ENCODE measurements at regions not wholly inside any gene's neighbourhood (a gene's known extent, or its start where the extent isn't known, plus 50 kb on each side); places are given as distances from the start of the nearest gene placed in this dataset.

DNA sequence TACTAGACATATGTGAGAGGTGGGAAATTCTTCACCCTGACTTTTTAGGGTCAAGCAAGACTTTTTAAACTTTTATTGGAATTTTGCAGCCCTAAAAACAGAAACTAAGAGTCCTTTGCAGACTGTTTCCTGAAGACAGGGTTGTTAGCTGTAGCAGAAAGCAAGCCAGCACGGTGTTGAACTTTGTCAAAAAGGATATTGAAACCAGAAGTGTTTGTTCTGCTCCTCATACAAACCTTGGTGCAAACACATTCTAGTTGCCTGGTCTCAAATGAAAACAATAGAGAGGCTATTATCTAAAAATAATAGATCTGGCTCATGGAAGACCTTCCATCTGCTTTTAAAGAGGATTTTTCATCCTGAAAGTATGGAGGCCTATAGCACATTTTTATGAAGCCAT is 65.8 kb upstream of the IGFBP5 start:
- no peaks in the 10 kb centered on the region for H3K36me3 ChIP-seq (ENCODE audit: control insufficient read depth in 1 of 2, insufficient read depth in 2 of 2, low read length in 2 of 2)
- no TSS peak for BruUV-seq (replicated peaks)
- RAD21 ChIA-PET (ENCODE audit: low non-redundant PET in 1 of 2, low total read pairs in 2 of 2, uncharacterized antibody in 2 of 2, unreplicated experiment in 2 of 2): no interaction called here
- no peaks in the 10 kb centered on the region for H3K9me2 ChIP-seq (ENCODE audit: insufficient read depth)
- intact Hi-C loops (cut with micrococcal nuclease): no loop called here
- H4K20me1 ChIP-seq (ENCODE audit: insufficient read depth): no peaks in the 10 kb centered on the region
- no peak overlapping the region for H3K9ac ChIP-seq (ENCODE audit: low read length)
- DNase-seq (ENCODE audit: low read depth, low spot score): no peak
- H3K4me2 ChIP-seq (ENCODE audit: low read length): no peak overlapping the region
- no peaks in the 10 kb centered on the region for H3K79me2 ChIP-seq (ENCODE audit: insufficient read depth, low read length)
- peaks cover 74% of the 10 kb centered on the region for H3K27me3 ChIP-seq (ENCODE audit: insufficient read depth, low read length)
- POLR2A ChIA-PET: no interaction called here
- no peak overlapping the region for H3K4me3 ChIP-seq (replicated peaks in 1 of 2; ENCODE audit: low read depth in 1 of 2, low read length in 2 of 2)
- H3K27ac ChIP-seq (ENCODE audit: low read depth, low read length): no peak overlapping the region
- no peaks in the 10 kb centered on the region for H3K9me3 ChIP-seq (ENCODE audit: control insufficient read depth in 1 of 2, insufficient read depth in 1 of 2, low read depth in 1 of 2, low read length in 2 of 2)
- no peak overlapping the region for H2AFZ ChIP-seq (ENCODE audit: low read depth, low read length, poor library complexity, severe bottlenecking)
- no peak for ATAC-seq
- TF ChIP-seq EZH2phosphoT487 (IDR thresholded peaks at IDR 0.05; ENCODE audit: borderline replicate concordance): no peak
- no peak for TF ChIP-seq SRF (IDR thresholded peaks at IDR 0.05; ENCODE audit: low read depth)
- no peaks in the 10 kb centered on the region for H3K4me1 ChIP-seq (ENCODE audit: control insufficient read depth in 1 of 2, insufficient read depth in 2 of 2, low read length in 2 of 2)
- CTCF ChIA-PET: no interaction called here

DNA sequence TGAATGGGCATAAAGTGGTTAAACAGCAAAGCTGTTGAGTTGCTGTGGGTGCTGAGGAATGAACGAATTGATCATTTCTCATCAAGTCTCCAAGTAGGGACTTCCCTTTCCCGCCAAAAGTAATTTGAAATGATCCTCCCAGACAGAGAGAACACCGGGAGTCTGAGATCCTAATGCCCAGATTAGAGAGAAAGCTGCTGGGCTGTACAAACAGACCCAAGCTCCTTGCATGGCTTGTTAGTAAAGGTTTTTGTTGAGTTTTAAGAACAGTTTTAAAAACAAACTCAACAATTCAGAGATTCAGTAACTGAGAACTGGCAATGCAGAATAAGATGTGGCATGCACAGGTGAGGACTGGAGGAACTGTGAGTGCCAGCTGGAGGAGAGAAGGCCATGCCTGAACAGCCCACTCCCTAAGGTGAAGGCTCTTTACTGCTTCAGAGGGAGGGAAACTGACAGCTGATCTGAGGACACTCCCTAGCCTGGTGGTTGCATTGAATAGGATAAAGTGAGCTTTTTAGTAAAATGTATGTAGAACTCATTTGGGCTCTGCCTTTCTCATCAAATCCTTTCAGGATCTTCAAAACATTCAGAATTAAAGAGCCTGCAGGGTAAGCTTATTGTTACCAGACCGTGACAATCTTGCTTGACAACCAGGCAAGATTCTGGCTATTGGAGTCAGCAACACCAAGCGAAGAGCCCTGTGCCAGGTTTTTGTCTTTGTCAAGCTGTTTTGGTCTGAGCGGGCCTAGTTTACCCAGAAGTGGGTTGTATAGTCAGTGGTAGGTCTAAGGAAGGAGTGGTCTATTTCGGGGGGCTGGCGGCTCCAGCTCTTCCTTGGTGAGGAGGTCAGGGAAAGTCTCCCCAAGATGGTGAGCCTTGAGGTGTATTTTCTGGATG is 63.2 kb upstream of the IGFBP5 start:
- POLR2A ChIA-PET: no interaction called here
- Histone ChIP-seq H3K4me1 (ENCODE audit: control insufficient read depth in 1 of 2, insufficient read depth in 2 of 2, low read length in 2 of 2) (no peaks in the 10 kb centered on the region), H3K36me3 (ENCODE audit: control insufficient read depth in 1 of 2, insufficient read depth in 2 of 2, low read length in 2 of 2) (no peaks in the 10 kb centered on the region), H4K20me1 (ENCODE audit: insufficient read depth) (no peaks in the 10 kb centered on the region), H3K4me3 (replicated peaks in 1 of 2; ENCODE audit: low read depth in 1 of 2, low read length in 2 of 2) (no peak overlapping the region), H3K79me2 (ENCODE audit: insufficient read depth, low read length) (no peaks in the 10 kb centered on the region), H3K9ac (ENCODE audit: low read length) (no peak overlapping the region), H3K9me2 (ENCODE audit: insufficient read depth) (no peaks in the 10 kb centered on the region), H3K4me2 (ENCODE audit: low read length) (no peak overlapping the region), H3K9me3 (ENCODE audit: control insufficient read depth in 1 of 2, insufficient read depth in 1 of 2, low read depth in 1 of 2, low read length in 2 of 2) (no peaks in the 10 kb centered on the region), H3K27me3 (ENCODE audit: insufficient read depth, low read length) (peaks cover 65% of the 10 kb centered on the region), H3K27ac (ENCODE audit: low read depth, low read length) (no peak overlapping the region), H2AFZ (ENCODE audit: low read depth, low read length, poor library complexity, severe bottlenecking) (no peak overlapping the region)
- no peak for ATAC-seq
- RAD21 ChIA-PET (ENCODE audit: low non-redundant PET in 1 of 2, low total read pairs in 2 of 2, uncharacterized antibody in 2 of 2, unreplicated experiment in 2 of 2): no interaction called here
- DNase-seq (ENCODE audit: low read depth, low spot score): no peak
- TF ChIP-seq, protein P1, sequence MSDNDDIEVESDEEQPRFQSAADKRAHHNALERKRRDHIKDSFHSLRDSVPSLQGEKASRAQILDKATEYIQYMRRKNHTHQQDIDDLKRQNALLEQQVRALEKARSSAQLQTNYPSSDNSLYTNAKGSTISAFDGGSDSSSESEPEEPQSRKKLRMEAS (IDR thresholded peaks at IDR 0.05): no peak
- TF ChIP-seq YY1 (IDR thresholded peaks at IDR 0.05; ENCODE audit: extremely low read depth, insufficient replicate concordance, low read depth, low read length) (no peak), ELF1 (IDR thresholded peaks at IDR 0.05; ENCODE audit: borderline replicate concordance, low read depth) (no peak)
- TF ChIP-seq, protein P2, sequence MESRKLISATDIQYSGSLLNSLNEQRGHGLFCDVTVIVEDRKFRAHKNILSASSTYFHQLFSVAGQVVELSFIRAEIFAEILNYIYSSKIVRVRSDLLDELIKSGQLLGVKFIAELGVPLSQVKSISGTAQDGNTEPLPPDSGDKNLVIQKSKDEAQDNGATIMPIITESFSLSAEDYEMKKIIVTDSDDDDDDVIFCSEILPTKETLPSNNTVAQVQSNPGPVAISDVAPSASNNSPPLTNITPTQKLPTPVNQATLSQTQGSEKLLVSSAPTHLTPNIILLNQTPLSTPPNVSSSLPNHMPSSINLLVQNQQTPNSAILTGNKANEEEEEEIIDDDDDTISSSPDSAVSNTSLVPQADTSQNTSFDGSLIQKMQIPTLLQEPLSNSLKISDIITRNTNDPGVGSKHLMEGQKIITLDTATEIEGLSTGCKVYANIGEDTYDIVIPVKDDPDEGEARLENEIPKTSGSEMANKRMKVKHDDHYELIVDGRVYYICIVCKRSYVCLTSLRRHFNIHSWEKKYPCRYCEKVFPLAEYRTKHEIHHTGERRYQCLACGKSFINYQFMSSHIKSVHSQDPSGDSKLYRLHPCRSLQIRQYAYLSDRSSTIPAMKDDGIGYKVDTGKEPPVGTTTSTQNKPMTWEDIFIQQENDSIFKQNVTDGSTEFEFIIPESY (IDR thresholded peaks at IDR 0.05; ENCODE audit: extremely low read depth, insufficient replicate concordance, low read length): no peak
- CTCF ChIA-PET: no interaction called here
- BruUV-seq (replicated peaks): no TSS peak
- intact Hi-C loops (cut with micrococcal nuclease): no loop called here

Measured in HCT116 (cell line).